ENCODE measurements at regions not wholly inside any gene's neighbourhood (a gene's known extent, or its start where the extent isn't known, plus 50 kb on each side); places are given as distances from the start of the nearest gene placed in this dataset.

GRCh38 chr14:101047326-101047725 lies 143.8 kb upstream of the RTL1 start:
- no peak for DNase-seq

- no peak for DNase-seq
Measured at GRCh38 chr14:101048766-101049165, 145.2 kb upstream of the RTL1 start.

- no peak for DNase-seq
Measured at GRCh38 chr14:101049511-101049910, 146.0 kb upstream of the RTL1 start.

- no peak for DNase-seq
Measured at GRCh38 chr14:101049942-101050341, 146.4 kb upstream of the RTL1 start.

- DNase-seq, result no peak
Measured at GRCh38 chr14:101050901-101051490, 147.5 kb upstream of the RTL1 start.

DNA sequence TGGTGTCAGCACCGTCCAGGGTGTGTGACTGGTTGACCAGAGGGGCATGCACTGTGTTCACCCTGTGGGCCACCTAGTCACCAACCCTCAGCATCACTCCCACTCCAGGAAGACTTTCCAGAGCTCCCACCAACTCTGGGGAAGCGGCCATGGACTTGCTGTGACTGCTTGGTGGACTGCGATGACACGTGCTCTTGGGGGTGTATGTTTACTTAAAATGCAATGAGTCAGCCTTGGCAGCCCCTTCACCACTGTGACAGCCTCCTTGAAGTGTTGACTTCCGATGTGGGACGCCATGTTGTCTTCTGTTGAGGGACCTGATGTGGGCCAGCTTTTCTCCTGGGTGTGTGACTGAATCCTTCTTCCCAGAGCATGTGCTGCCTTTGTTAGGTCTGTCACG lies 151.1 kb upstream of the RTL1 start:
- no peak for DNase-seq

- DNase-seq, result no peak
Measured at GRCh38 chr14:101055106-101055662, 151.7 kb upstream of the RTL1 start.

DNA sequence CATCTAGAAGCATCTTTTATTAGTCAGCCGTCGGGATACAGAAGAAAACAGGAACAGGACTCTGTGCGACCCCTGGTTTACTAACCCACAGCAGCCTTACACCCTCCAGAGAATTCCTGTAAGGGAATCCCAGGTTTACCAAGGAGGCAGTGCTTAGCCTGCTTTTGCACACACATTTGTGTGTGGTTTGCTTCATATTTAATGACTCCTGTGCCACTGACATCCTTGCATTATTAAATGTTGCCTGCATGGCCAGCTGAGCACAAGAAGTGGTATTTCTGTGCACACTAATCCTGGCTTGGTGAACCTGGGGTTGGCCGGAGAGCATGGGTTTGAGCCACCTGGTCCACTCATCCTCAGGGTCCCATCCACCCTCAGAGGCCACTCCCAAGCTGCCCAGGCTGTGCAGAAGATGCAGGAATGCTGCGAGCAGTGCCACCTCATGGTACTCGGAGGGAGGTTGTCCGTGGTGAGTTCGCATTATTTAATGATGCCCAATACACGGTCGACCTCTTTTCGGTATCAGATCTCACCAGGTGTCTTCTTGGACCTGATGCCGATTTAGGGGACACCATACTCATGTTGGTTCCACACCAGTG lies 152.4 kb upstream of the RTL1 start:
- DNase-seq, result no peak

DNA sequence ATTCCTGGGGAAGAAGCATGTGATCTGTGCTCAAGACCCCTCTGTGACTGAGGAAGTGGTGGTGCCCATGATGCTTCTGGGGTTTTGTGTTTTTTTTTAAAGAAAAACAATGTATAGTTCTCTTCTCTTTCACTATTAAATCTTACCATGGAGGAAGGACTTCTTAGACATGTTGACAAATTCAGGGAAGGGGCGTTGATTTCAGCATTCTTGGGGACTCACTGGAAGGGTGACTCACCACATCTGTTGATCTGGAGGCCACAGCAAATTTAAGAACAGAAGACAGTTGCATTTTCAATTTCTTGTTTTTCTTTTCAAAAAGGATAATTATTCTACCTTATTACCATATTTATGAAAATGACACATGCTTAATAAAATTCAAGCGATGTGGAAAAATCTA lies 152.9 kb upstream of the RTL1 start:
- no peak for DNase-seq

GRCh38 chr14:101057394-101057793 lies 153.9 kb upstream of the RTL1 start:
- DNase-seq, result no peak

- DNase-seq, result no peak
Measured at GRCh38 chr14:101058571-101058970, 155.0 kb upstream of the RTL1 start.

- no peak for DNase-seq
Measured at GRCh38 chr14:101060171-101060601, 156.7 kb upstream of the RTL1 start.

- DNase-seq, result no peak
Measured at GRCh38 chr14:101061411-101062064, 158.0 kb upstream of the RTL1 start.

DNA sequence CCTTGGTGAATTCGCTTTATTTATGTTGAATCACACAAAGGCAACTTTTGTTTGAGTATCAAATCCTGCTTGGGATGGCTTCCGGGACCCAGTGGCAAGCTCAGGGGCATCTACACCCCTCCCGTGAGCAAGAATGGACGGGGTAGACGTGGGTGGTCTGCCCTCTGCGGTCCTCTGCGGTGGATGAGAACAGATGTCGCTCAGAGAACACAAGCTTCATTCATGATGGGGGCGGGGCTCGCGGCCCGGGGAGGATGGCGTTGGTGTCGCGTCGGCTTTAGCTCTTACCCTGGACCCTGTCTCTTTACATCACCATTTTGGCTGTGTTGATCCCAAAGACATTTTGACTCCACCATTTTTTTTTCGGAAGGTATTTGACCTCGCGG lies 158.5 kb upstream of the RTL1 start:
- DNase-seq, result no peak

DNA sequence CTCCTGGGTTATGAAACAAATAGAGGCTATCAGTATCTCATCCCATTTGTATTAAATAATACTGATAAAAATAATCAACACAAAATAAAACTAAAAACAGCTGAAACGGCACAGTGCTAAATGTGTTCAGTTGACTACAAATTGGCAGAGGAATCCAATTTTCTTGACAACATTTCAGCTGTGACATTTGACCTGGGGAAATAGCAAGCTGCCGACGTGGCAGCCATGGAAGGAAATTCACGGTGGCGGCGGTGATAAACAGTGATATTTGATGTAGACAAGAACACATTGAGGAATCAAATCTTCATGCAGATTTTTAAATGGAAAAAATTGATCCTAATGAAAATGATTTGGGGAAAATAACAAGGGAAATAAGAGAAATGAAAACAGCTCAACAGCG lies 159.1 kb upstream of the RTL1 start:
- no peak for DNase-seq

GRCh38 chr14:101063121-101063520 lies 159.6 kb upstream of the RTL1 start:
- no peak for DNase-seq

GRCh38 chr14:101064121-101064661 lies 160.7 kb upstream of the RTL1 start:
- no peak for DNase-seq

GRCh38 chr14:101064718-101065117 lies 161.2 kb upstream of the RTL1 start:
- DNase-seq, result no peak

- no peak for DNase-seq
Measured at GRCh38 chr14:101065246-101065645, 161.7 kb upstream of the RTL1 start.

GRCh38 chr14:101065696-101066694 lies 162.5 kb upstream of the RTL1 start:
- DNase-seq, result no peak

DNA sequence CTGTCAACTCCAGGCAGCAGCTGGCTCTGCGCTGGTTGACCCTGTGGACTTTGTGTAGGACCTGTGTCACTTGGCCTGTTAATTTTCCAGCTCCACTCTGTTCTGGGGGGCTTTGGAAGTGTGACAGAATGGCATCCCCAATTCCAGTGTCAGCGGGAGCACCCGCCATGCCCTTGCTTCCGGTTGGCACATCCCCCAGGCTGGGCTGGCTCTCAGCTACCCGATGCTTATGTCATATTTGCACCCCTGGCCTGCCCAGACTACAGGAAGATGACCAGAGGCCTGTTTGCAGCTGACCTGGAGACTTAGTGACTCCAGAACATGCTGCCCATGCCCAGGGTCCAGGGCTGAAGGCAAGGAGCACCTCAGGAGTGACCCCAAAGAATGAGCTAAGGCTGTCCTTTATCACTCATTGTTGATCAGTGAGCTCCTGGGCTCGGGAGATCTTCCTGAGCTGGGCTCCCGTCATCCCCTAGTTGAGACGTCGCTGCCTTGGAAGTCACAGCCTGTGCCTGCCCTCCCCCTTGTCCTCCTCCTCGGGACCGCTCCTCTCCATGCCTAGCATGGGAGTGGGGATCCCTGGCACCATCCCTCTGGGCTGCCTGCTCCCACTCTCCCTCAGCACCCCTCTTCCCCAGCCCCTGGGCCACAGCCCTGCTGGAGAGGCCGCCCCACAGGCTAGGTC lies 163.4 kb upstream of the RTL1 start:
- no peak for DNase-seq

Data from central memory CD4-positive, alpha-beta T cell (primary cell).